ENCODE measurements at regions not wholly inside any gene's neighbourhood (a gene's known extent, or its start where the extent isn't known, plus 50 kb on each side); places are given as distances from the start of the nearest gene placed in this dataset.

DNA sequence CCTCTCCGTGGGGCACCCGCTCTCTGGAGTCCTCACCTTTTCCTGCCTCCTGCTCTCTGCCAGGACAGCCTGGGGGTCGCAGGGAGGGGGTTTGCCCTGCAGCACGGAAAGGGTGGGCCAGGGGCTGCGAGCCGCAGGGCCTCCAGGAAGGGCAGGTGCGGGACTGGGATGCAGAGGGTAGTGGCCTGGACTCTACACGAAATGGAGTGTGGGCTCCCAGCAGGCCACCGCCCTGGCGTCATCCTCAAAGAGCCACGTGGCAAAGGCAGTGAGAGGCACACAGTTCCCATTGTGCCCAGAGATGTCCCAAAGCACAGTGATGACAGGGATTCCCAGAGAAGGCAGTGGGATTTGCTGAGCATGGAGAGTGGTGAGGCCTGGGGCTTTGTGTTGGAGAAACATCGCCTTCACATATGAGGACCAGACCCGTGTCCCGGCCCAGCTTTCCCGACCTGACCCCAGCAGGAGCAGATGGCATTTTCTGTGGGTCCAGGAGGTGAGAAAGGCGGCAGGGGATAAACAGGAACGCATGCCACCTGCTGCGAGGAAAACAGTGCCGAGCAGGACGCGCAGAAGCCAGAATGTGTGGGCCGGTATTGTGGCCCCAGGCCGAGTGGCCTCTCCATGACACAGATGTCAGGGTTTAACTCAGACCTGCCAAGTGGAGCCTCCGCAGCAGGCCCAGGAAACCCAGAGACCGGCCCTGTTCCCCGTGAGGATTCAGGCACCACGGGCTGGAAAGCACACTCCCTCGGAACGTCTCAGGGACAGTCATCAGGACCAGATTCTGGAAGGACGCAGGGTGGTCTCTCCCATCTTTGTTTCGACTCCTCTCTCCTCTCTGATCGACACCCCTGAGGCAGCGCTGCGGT is 855.5 kb upstream of the SALL3 start:
- no peaks in the 10 kb centered on the region for H3K27me3 ChIP-seq (ENCODE audit: insufficient read depth, low read length)
- no peak overlapping the region for H3K27ac ChIP-seq (ENCODE audit: low read depth, low read length)
- H2AFZ ChIP-seq (ENCODE audit: low read length, unreplicated experiment) = no peak overlapping the region

GRCh38 chr18:78125206-78125896 is 854.3 kb upstream of the SALL3 start:
- H3K27me3 ChIP-seq (ENCODE audit: insufficient read depth, low read length) = no peaks in the 10 kb centered on the region
- no peak overlapping the region for H3K4me3 ChIP-seq (ENCODE audit: low read depth, low read length)
- H3K79me2 ChIP-seq (ENCODE audit: control insufficient read depth, insufficient read depth, low read length, unreplicated experiment) = no peaks in the 10 kb centered on the region
- H3K4me1 ChIP-seq (ENCODE audit: control insufficient read depth, insufficient read depth, low read length, unreplicated experiment) = no peaks in the 10 kb centered on the region
- no peak overlapping the region for H3K27ac ChIP-seq (ENCODE audit: low read depth, low read length)
- no peaks in the 10 kb centered on the region for H3K36me3 ChIP-seq (ENCODE audit: insufficient read depth, low read length)
- no peak overlapping the region for H2AFZ ChIP-seq (ENCODE audit: low read length, unreplicated experiment)

More for the DNA sequence above, 855.5 kb upstream of the SALL3 start:
- H3K4me1 ChIP-seq (ENCODE audit: control insufficient read depth, insufficient read depth, low read length, unreplicated experiment) = no peaks in the 10 kb centered on the region
- no peaks in the 10 kb centered on the region for H3K79me2 ChIP-seq (ENCODE audit: control insufficient read depth, insufficient read depth, low read length, unreplicated experiment)
- no peaks in the 10 kb centered on the region for H3K36me3 ChIP-seq (ENCODE audit: insufficient read depth, low read length)
- H3K4me3 ChIP-seq (ENCODE audit: low read depth, low read length) = no peak overlapping the region

- H3K79me2 ChIP-seq (ENCODE audit: control insufficient read depth, insufficient read depth, low read length, unreplicated experiment) = no peaks in the 10 kb centered on the region
- H3K27ac ChIP-seq (ENCODE audit: low read depth, low read length) = no peak overlapping the region
- no peaks in the 10 kb centered on the region for H3K36me3 ChIP-seq (ENCODE audit: insufficient read depth, low read length)
- no peak overlapping the region for H3K4me3 ChIP-seq (ENCODE audit: low read depth, low read length)
- H2AFZ ChIP-seq (ENCODE audit: low read length, unreplicated experiment) = no peak overlapping the region
- H3K27me3 ChIP-seq (ENCODE audit: insufficient read depth, low read length) = no peaks in the 10 kb centered on the region
- H3K4me1 ChIP-seq (ENCODE audit: control insufficient read depth, insufficient read depth, low read length, unreplicated experiment) = no peaks in the 10 kb centered on the region
Measured at GRCh38 chr18:78126106-78126505, 853.5 kb upstream of the SALL3 start.

- no peak overlapping the region for H3K27ac ChIP-seq (ENCODE audit: low read depth, low read length)
- no peaks in the 10 kb centered on the region for H3K27me3 ChIP-seq (ENCODE audit: insufficient read depth, low read length)
- no peak overlapping the region for H3K4me3 ChIP-seq (ENCODE audit: low read depth, low read length)
- H3K4me1 ChIP-seq (ENCODE audit: control insufficient read depth, insufficient read depth, low read length, unreplicated experiment) = no peaks in the 10 kb centered on the region
- no peak overlapping the region for H2AFZ ChIP-seq (ENCODE audit: low read length, unreplicated experiment)
- no peaks in the 10 kb centered on the region for H3K79me2 ChIP-seq (ENCODE audit: control insufficient read depth, insufficient read depth, low read length, unreplicated experiment)
- H3K36me3 ChIP-seq (ENCODE audit: insufficient read depth, low read length) = no peaks in the 10 kb centered on the region
Measured at GRCh38 chr18:78126536-78126935, 853.1 kb upstream of the SALL3 start.

DNA sequence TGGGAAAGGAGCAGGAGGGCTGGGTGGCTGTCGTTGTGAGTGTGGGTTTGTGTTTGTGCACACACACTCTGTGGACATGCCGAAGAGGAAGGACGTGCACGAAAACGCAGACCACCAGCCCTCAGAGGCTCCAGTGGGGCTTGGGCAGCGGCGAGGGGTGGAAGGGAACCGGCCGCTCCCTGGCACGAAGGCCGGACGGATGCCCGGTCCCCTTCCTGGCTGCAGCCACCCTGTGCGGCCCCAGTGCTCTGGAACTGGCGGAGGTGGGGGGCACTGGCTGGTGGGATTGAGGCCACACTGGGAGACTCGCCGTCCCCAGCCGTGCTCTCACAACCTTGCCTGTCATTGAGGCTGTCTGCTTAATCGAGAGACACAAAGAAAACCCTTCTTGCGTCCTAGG is 852.6 kb upstream of the SALL3 start:
- no peaks in the 10 kb centered on the region for H3K27me3 ChIP-seq (ENCODE audit: insufficient read depth, low read length)
- no peak overlapping the region for H2AFZ ChIP-seq (ENCODE audit: low read length, unreplicated experiment)
- H3K4me1 ChIP-seq (ENCODE audit: control insufficient read depth, insufficient read depth, low read length, unreplicated experiment) = no peaks in the 10 kb centered on the region
- no peaks in the 10 kb centered on the region for H3K36me3 ChIP-seq (ENCODE audit: insufficient read depth, low read length)
- no peak overlapping the region for H3K27ac ChIP-seq (ENCODE audit: low read depth, low read length)
- H3K4me3 ChIP-seq (ENCODE audit: low read depth, low read length) = no peak overlapping the region
- H3K79me2 ChIP-seq (ENCODE audit: control insufficient read depth, insufficient read depth, low read length, unreplicated experiment) = no peaks in the 10 kb centered on the region

- H3K4me3 ChIP-seq (ENCODE audit: low read depth, low read length) = no peak overlapping the region
- H3K36me3 ChIP-seq (ENCODE audit: insufficient read depth, low read length) = no peaks in the 10 kb centered on the region
- no peak overlapping the region for H2AFZ ChIP-seq (ENCODE audit: low read length, unreplicated experiment)
- H3K79me2 ChIP-seq (ENCODE audit: control insufficient read depth, insufficient read depth, low read length, unreplicated experiment) = no peaks in the 10 kb centered on the region
- H3K27ac ChIP-seq (ENCODE audit: low read depth, low read length) = no peak overlapping the region
- H3K27me3 ChIP-seq (ENCODE audit: insufficient read depth, low read length) = no peaks in the 10 kb centered on the region
- H3K4me1 ChIP-seq (ENCODE audit: control insufficient read depth, insufficient read depth, low read length, unreplicated experiment) = no peaks in the 10 kb centered on the region
Measured at GRCh38 chr18:78128004-78128403, 851.6 kb upstream of the SALL3 start.

DNA sequence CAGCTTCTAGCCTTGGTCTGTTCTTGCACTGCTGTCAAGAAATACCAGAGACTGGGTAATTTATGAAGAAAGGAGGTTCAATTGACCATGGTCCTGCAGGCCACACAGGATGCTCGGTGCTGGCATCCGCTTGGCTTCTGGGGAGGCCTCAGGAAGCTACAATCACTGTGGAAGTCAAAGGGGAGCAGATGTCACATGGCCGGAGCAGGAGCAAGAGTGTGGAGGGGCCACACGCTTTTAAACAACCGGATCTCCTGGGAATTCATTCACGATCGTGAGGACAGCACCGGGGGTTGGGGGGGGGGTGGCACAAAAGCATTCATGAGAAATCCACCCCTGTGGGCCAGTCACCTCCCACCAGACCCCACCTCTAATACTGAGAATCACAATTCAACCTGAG is 850.4 kb upstream of the SALL3 start:
- H2AFZ ChIP-seq (ENCODE audit: low read length, unreplicated experiment) = no peak overlapping the region
- H3K79me2 ChIP-seq (ENCODE audit: control insufficient read depth, insufficient read depth, low read length, unreplicated experiment) = no peaks in the 10 kb centered on the region
- H3K4me3 ChIP-seq (ENCODE audit: low read depth, low read length) = no peak overlapping the region
- H3K4me1 ChIP-seq (ENCODE audit: control insufficient read depth, insufficient read depth, low read length, unreplicated experiment) = no peaks in the 10 kb centered on the region
- no peak overlapping the region for H3K27ac ChIP-seq (ENCODE audit: low read depth, low read length)
- H3K27me3 ChIP-seq (ENCODE audit: insufficient read depth, low read length) = no peaks in the 10 kb centered on the region
- H3K36me3 ChIP-seq (ENCODE audit: insufficient read depth, low read length) = no peaks in the 10 kb centered on the region

GRCh38 chr18:78130232-78131195 is 849.1 kb upstream of the SALL3 start:
- Histone ChIP-seq H2AFZ (ENCODE audit: low read length, unreplicated experiment) (no peak overlapping the region), H3K27me3 (ENCODE audit: insufficient read depth, low read length) (no peaks in the 10 kb centered on the region), H3K36me3 (ENCODE audit: insufficient read depth, low read length) (no peaks in the 10 kb centered on the region), H3K4me1 (ENCODE audit: control insufficient read depth, insufficient read depth, low read length, unreplicated experiment) (no peaks in the 10 kb centered on the region), H3K79me2 (ENCODE audit: control insufficient read depth, insufficient read depth, low read length, unreplicated experiment) (no peaks in the 10 kb centered on the region), H3K27ac (ENCODE audit: low read depth, low read length) (no peak overlapping the region), H3K4me3 (ENCODE audit: low read depth, low read length) (no peak overlapping the region)

DNA sequence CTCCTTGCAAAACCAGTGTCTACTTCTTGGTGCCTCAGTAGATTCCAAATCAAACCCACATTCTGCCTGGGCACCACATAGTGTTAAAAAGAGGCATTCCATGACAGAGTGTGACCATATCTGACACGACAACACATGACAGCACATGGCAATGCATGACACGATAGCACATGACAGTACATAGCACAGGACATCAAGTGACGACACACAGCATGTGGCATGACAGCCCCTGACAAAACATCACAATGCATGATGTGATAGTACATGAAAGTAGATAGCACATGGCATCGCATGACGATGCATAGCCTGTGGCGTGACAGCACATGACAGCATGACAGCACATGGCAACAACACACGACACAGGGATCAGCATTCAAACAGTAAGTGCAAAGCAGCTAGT is 845.9 kb upstream of the SALL3 start:
- Histone ChIP-seq H3K27ac (ENCODE audit: low read depth, low read length) (no peak overlapping the region), H3K79me2 (ENCODE audit: control insufficient read depth, insufficient read depth, low read length, unreplicated experiment) (no peaks in the 10 kb centered on the region), H3K27me3 (ENCODE audit: insufficient read depth, low read length) (no peaks in the 10 kb centered on the region), H3K4me3 (ENCODE audit: low read depth, low read length) (no peak overlapping the region), H3K36me3 (ENCODE audit: insufficient read depth, low read length) (no peaks in the 10 kb centered on the region), H3K4me1 (ENCODE audit: control insufficient read depth, insufficient read depth, low read length, unreplicated experiment) (no peaks in the 10 kb centered on the region), H2AFZ (ENCODE audit: low read length, unreplicated experiment) (no peak overlapping the region)

GRCh38 chr18:78136986-78137385 is 842.6 kb upstream of the SALL3 start:
- no peak overlapping the region for H3K27ac ChIP-seq (ENCODE audit: low read depth, low read length)
- H3K36me3 ChIP-seq (ENCODE audit: insufficient read depth, low read length) = no peaks in the 10 kb centered on the region
- H3K27me3 ChIP-seq (ENCODE audit: insufficient read depth, low read length) = no peaks in the 10 kb centered on the region
- H3K4me1 ChIP-seq (ENCODE audit: control insufficient read depth, insufficient read depth, low read length, unreplicated experiment) = no peaks in the 10 kb centered on the region
- no peak overlapping the region for H3K4me3 ChIP-seq (ENCODE audit: low read depth, low read length)
- H3K79me2 ChIP-seq (ENCODE audit: control insufficient read depth, insufficient read depth, low read length, unreplicated experiment) = no peaks in the 10 kb centered on the region
- H2AFZ ChIP-seq (ENCODE audit: low read length, unreplicated experiment) = no peak overlapping the region
